GM23248 (cell line): ENCODE measurements at regions not wholly inside any gene's neighbourhood (a gene's known extent, or its start where the extent isn't known, plus 50 kb on each side); places are given as distances from the start of the nearest gene placed in this dataset.

Source experiments
- DNase-seq: peaks from one replicate; pipeline ENCODE4 v3.0.0-alpha.2; 2015
- H2AFZ ChIP-seq: fragments of 200-600 bp; sonication (generic); 2 replicates; pipeline ENCODE4 v1.6.1; 2016; ENCODE audit warnings: antibody characterized with exemption
- H3F3A ChIP-seq: fragments of 200-600 bp; sonication (generic); 2 replicates; pipeline ENCODE4 v1.6.1; 2016; ENCODE audit warnings: mild to moderate bottlenecking, antibody characterized with exemption, mixed run types; ENCODE audit not compliant: insufficient read depth
- H3K27ac ChIP-seq: fragments of 200-600 bp; sonication (generic); 2 replicates; pipeline ENCODE4 v1.5.1; 2016; ENCODE audit warnings: mild to moderate bottlenecking
- H3K27me3 ChIP-seq: fragments of 200-600 bp; sonication (generic); replicated peaks from 2 replicates; pipeline ENCODE4 v1.6.1; 2016; ENCODE audit warnings: mild to moderate bottlenecking; ENCODE audit not compliant: insufficient read depth
- H3K36me3 ChIP-seq: fragments of 200-600 bp; sonication (generic); 2 replicates; pipeline ENCODE4 v1.6.1; 2016; ENCODE audit warnings: low read depth, mild to moderate bottlenecking
- H3K4me1 ChIP-seq: fragments of 200-600 bp; sonication (generic); 2 replicates; pipeline ENCODE4 v1.6.1; 2016; ENCODE audit warnings: mild to moderate bottlenecking; ENCODE audit not compliant: insufficient read depth
- H3K4me2 ChIP-seq: fragments of 200-600 bp; sonication (generic); one replicate; pipeline ENCODE4 v1.6.1; 2016; ENCODE audit warnings: mild to moderate bottlenecking; ENCODE audit not compliant: unreplicated experiment
- H3K4me3 ChIP-seq: fragments of 200-600 bp; sonication (generic); 2 replicates; pipeline ENCODE4 v1.5.1; 2016; ENCODE audit warnings: mild to moderate bottlenecking
- H3K79me2 ChIP-seq: fragments of 200-600 bp; sonication (generic); 2 replicates; pipeline ENCODE4 v1.6.1; 2016; ENCODE audit warnings: mild to moderate bottlenecking; ENCODE audit not compliant: insufficient read depth
- H3K9ac ChIP-seq: fragments of 200-600 bp; sonication (generic); 2 replicates; pipeline ENCODE4 v1.6.1; 2016; ENCODE audit warnings: mild to moderate bottlenecking
- H3K9me2 ChIP-seq: fragments of 200-600 bp; sonication (generic); 2 replicates; pipeline ENCODE4 v1.6.1; 2016; ENCODE audit warnings: mixed run types, mild to moderate bottlenecking, moderate library complexity; ENCODE audit not compliant: insufficient read depth
- H3K9me3 ChIP-seq: fragments of 200-600 bp; sonication (generic); one replicate; pipeline ENCODE4 v1.6.1; 2017; ENCODE audit warnings: low read depth
- H4K20me1 ChIP-seq: fragments of 200-600 bp; sonication (generic); 2 replicates; pipeline ENCODE4 v1.6.0; 2016; ENCODE audit not compliant: insufficient read depth
- EZH2 ChIP-seq: fragments of 200-600 bp; sonication (generic); IDR thresholded peaks from 2 replicates; pipeline ENCODE4 v1.6.1; 2018; ENCODE audit warnings: antibody characterized with exemption, mild to moderate bottlenecking; ENCODE audit not compliant: insufficient read depth, poor library complexity, severe bottlenecking
- EZH2phosphoT487 ChIP-seq: fragments of 200-600 bp; sonication (generic); IDR thresholded peaks from 2 replicates; pipeline ENCODE4 v1.6.1; 2018; ENCODE audit warnings: antibody characterized with exemption, moderate library complexity, mild to moderate bottlenecking, low read depth; ENCODE audit not compliant: insufficient read depth
- WGBS, 2 experiments: methylation state at CpG; one replicate each; pipeline ENCODE4 v1.1.6; 2015 to 2017; ENCODE audit warnings: low lambda C conversion rate in 2 of 2, low coverage in 1 of 2; ENCODE audit errors: missing lambda C conversion rate in 2 of 2; 5-methylcytosine and 5-hydroxymethylcytosine counted together
- in situ Hi-C: fragments of 300-500 bp; cut with MboI; formaldehyde crosslinking; loops from 2 replicates; pipeline ENCODE4 v1.15.0; 2020

DNA sequence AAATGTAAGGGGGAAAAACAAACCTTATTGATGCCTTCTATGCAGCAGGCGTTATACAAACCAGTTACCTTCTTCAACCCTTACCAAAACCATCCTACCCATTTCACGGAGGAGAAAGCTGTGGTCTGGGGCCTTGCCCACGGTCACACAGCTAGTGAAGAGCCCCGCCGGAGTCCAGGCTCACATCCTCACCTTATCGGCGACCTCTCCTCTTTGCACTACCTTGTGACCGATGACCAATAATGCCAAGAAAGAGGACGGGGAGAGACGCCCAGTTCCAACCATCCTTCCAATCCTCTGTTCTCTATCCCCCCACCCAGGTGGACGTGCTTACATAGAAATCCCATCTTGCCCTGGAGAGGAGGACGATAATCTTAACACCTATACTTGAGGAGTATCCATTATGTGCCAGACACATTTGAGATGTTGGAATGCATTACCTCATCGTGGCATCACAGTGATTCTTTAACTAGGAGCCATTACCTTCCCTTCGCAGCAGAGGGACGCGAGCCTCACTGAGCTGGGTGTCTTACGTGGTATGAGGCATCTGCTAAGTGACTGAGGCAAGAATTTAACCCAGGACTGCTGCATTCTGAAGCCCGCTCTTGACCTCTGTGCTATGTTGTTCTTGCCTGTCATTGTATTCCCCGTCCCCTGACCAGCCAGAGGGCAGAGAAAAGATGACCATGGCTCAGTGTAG, 253.7 kb upstream of the B3GAT1 start:
- WGBS, 2 experiments = 43 to 46% methylated on average over 18 to 19 of the region's 19 CpGs
- in situ Hi-C loops = no loop called here
- no peak overlapping the region for H3K4me3 ChIP-seq

GRCh38 chr11:134665188-134665535, 253.1 kb upstream of the B3GAT1 start:
- Histone ChIP-seq H3K9me2 (no peaks in the 10 kb centered on the region), H3K9ac (no peak overlapping the region), H3K27ac (no peak overlapping the region), H3K27me3 (no peaks in the 10 kb centered on the region), H3F3A (no peaks in the 10 kb centered on the region), H3K4me3 (no peak overlapping the region), H3K9me3 (no peaks in the 10 kb centered on the region), H4K20me1 (no peaks in the 10 kb centered on the region), H3K36me3 (no peaks in the 10 kb centered on the region), H3K4me2 (no peak overlapping the region), H3K79me2 (no peaks in the 10 kb centered on the region), H2AFZ (no peak overlapping the region), H3K4me1 (no peaks in the 10 kb centered on the region)
- no peak for TF ChIP-seq EZH2
- no peak for TF ChIP-seq EZH2phosphoT487
- DNase-seq = no peak
- WGBS, 2 experiments = 34 to 37% methylated on average over 11 to 12 of the region's 12 CpGs
- in situ Hi-C loops = no loop called here

More for the DNA sequence above, 253.7 kb upstream of the B3GAT1 start:
- Histone ChIP-seq H3K9ac (no peak overlapping the region), H3K9me3 (no peaks in the 10 kb centered on the region), H3K36me3 (no peaks in the 10 kb centered on the region), H3K4me2 (no peak overlapping the region), H3K4me1 (no peaks in the 10 kb centered on the region), H3K9me2 (no peaks in the 10 kb centered on the region), H3F3A (no peaks in the 10 kb centered on the region), H3K79me2 (no peaks in the 10 kb centered on the region), H3K27ac (no peak overlapping the region), H2AFZ (no peak overlapping the region), H3K27me3 (no peaks in the 10 kb centered on the region), H4K20me1 (no peaks in the 10 kb centered on the region)
- TF ChIP-seq EZH2phosphoT487 = no peak
- TF ChIP-seq EZH2 = no peak
- no peak for DNase-seq

DNA sequence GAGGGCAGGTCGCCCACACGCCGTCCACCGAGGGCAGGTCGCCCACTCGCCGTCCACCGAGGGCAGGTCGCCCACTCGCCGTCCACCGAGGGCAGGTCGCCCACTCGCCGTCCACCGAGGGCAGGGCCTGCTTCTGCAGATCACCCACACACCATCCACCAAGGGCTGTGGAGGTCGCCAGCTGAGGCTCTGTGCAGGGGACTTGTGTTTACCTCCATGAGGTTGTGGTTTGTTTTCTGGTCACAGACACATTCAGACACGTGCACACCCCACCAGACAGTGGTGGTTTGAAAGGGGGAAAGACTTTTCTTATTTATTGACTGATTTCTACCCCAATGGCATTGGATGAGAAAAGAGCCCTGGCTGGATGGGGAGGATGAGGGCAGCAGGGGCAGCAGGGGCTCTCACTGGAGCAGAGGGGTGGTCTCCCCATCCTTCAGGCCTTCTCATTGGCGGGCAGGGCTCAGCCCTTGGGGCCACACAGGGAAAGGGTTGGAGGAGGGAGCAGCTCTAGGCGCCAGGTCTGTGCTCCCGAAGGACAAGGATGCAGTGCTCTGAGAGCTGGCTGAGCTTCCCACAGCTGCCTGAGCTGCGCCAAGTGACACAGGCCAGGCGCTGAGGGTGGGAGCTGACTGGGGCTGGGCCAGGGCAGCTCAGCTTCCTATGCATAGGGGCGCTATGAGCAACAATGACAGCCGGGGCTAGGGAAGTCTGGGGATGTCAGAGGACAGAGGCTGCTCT, 252.6 kb upstream of the B3GAT1 start:
- in situ Hi-C loops = no loop called here
- no peak for DNase-seq
- no peak overlapping the region for H3K4me3 ChIP-seq

DNA sequence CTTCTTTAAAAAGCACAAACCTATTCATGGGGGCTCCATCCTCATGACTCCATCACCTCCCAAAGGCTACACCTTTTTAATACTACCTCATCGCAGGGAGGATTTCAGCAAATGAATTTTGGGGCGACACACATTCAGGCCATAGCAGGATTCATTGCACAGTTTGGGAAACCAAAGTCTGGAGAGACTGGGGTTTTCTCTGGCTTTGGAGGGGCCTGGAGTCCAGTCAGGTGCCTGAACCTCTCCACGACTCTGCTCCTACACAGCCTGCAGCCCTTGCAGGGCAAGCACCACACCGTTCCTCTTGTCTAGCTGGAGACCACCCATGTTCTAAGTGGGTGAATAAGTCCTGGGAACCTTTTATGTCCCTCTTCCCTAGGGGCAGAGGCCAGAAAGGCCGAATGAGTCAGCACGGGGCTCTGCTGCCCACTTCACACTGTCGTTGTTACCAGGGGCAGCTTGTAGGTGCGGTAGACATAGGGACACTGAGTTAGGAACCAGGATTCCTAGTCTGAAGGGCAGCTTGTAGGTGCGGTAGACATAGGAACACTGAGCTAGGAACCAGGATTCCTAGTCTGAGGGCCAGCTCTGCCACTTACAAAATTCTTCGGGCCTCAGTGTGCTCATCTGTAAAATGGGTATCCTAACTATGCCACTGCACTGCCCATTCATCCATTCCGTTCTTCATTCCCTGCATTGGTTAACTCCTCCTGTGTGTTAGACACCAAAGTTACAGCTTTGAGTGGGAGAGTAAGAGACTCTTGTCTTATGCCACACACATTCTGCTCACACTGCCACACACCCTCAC, 251.7 kb upstream of the B3GAT1 start:
- in situ Hi-C loops = no loop called here
- Histone ChIP-seq H3K27me3 (no peaks in the 10 kb centered on the region), H3K79me2 (no peaks in the 10 kb centered on the region), H3K9me2 (no peaks in the 10 kb centered on the region), H3K4me3 (no peak overlapping the region), H3F3A (no peaks in the 10 kb centered on the region), H3K9ac (no peak overlapping the region), H3K4me2 (no peak overlapping the region), H3K36me3 (no peaks in the 10 kb centered on the region), H2AFZ (no peak overlapping the region), H3K27ac (no peak overlapping the region), H3K4me1 (no peaks in the 10 kb centered on the region), H3K9me3 (no peaks in the 10 kb centered on the region), H4K20me1 (no peaks in the 10 kb centered on the region)
- no peak for DNase-seq
- TF ChIP-seq EZH2phosphoT487 (no peak), EZH2 (no peak)
- 36 to 37% methylated on average over 11 of the region's 11 CpGs for WGBS, 2 experiments

More for the DNA sequence above, 252.6 kb upstream of the B3GAT1 start:
- no peak overlapping the region for H3K4me2 ChIP-seq
- 49 to 56% methylated on average over 17 to 25 of the region's 25 CpGs for WGBS, 2 experiments
- H3K27ac ChIP-seq = no peak overlapping the region
- H2AFZ ChIP-seq = no peak overlapping the region
- H3K9me3 ChIP-seq = no peaks in the 10 kb centered on the region
- H3K4me1 ChIP-seq = no peaks in the 10 kb centered on the region
- H3K36me3 ChIP-seq = no peaks in the 10 kb centered on the region
- no peak for TF ChIP-seq EZH2
- no peak for TF ChIP-seq EZH2phosphoT487
- H4K20me1 ChIP-seq = no peaks in the 10 kb centered on the region
- no peaks in the 10 kb centered on the region for H3F3A ChIP-seq
- H3K9ac ChIP-seq = no peak overlapping the region
- H3K79me2 ChIP-seq = no peaks in the 10 kb centered on the region
- H3K9me2 ChIP-seq = no peaks in the 10 kb centered on the region
- H3K27me3 ChIP-seq = no peaks in the 10 kb centered on the region
